ENCODE measurements at regions not wholly inside any gene's neighbourhood (a gene's known extent, or its start where the extent isn't known, plus 50 kb on each side); places are given as distances from the start of the nearest gene placed in this dataset.

DNA sequence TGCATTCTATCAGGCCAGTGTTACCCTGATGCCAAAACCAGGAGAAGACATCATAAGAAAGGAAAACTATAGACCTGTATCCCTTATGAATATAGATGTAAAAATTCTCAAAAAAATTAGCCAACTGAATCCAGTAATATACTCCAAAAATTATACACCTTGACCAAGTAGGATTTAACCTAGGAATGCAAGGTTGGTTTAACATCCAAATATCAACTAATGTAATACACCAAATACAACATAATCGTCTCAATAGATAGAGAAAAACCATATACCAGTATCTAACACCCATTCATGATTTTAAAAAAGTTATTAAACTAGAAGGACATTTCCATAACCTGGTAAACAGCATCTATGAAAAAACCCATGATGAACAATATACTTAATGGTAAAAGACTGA, 56.5 kb upstream of the SELENOK start:
- no peak overlapping the region for H3K14ac ChIP-seq (ENCODE audit: insufficient read length)
- no peak overlapping the region for H2AFZ ChIP-seq (ENCODE audit: low read length)
- no peak overlapping the region for H3K4me3 ChIP-seq (ENCODE audit: extremely low read depth in 1 of 4, insufficient read depth in 2 of 4, low read depth in 3 of 4, low read length in 4 of 4)
- no peak overlapping the region for H3K18ac ChIP-seq (ENCODE audit: extremely low read depth, low read length)
- TF ChIP-seq RAD21 (IDR thresholded peaks at IDR 0.05 in 1 of 2, conservative IDR thresholded peaks at IDR 0.05 in 1 of 2; ENCODE audit: low read depth in 2 of 2, low read length in 2 of 2) (no peak), POLR2AphosphoS5 (IDR thresholded peaks at IDR 0.05; ENCODE audit: low read depth, low read length) (no peak), TCF12 (IDR thresholded peaks at IDR 0.05; ENCODE audit: low read depth, low read length) (no peak)
- H3K9me3 ChIP-seq (ENCODE audit: insufficient read depth in 2 of 2, low read depth in 1 of 2, low read length in 1 of 2), result peaks cover 6% of the 10 kb centered on the region in 2 experiments; a peak in 2 of 4 replicates
- H3K36me3 ChIP-seq (ENCODE audit: control insufficient read depth in 2 of 4, insufficient read depth in 4 of 4, low read length in 3 of 4), result no peaks in the 10 kb centered on the region
- H3K56ac ChIP-seq (replicated peaks; ENCODE audit: insufficient read length, low read depth, low read length), result no peak overlapping the region
- no peak overlapping the region for H4K8ac ChIP-seq (ENCODE audit: extremely low read depth, insufficient read depth, low read length)
- H3K9ac ChIP-seq (replicated peaks in 1 of 4; ENCODE audit: extremely low read depth in 1 of 4, low read depth in 3 of 4, low read length in 3 of 4), result no peak overlapping the region
- H4K91ac ChIP-seq (replicated peaks; ENCODE audit: insufficient read length, low read length), result no peak overlapping the region
- no peak overlapping the region for H2BK120ac ChIP-seq (replicated peaks; ENCODE audit: low read depth, low read length)
- FAIRE-seq (no peak), DNase-seq (ENCODE audit: low read depth in 1 of 2, low spot score in 2 of 2) (no peak)
- no peaks in the 10 kb centered on the region for H3K23me2 ChIP-seq (ENCODE audit: low read depth, low read length)
- H2BK5ac ChIP-seq (ENCODE audit: low read depth, low read length), result no peak overlapping the region
- H3K4me1 ChIP-seq (replicated peaks in 1 of 4; ENCODE audit: control insufficient read depth in 3 of 4, insufficient read depth in 4 of 4, low read length in 3 of 4), result no peaks in the 10 kb centered on the region
- ChIA-PET POLR2A (ENCODE audit: partially characterized antibody) (no interaction called here), CTCF (ENCODE audit: partially characterized antibody) (interaction anchor here (0.8 kb wide), 1 partner anchor 9 kb away, joined by 3 read pairs; no protein-coding TSS in a partner anchor)
- no peaks in the 10 kb centered on the region for H4K20me1 ChIP-seq (replicated peaks in 1 of 2; ENCODE audit: control insufficient read depth in 1 of 2, insufficient read depth in 2 of 2, low read length in 2 of 2)
- no peak overlapping the region for H3K23ac ChIP-seq (ENCODE audit: insufficient read length)
- H2BK20ac ChIP-seq (ENCODE audit: low read length), result no peak overlapping the region
- H3K27me3 ChIP-seq (replicated peaks in 1 of 4; ENCODE audit: control insufficient read depth in 3 of 4, extremely low read depth in 1 of 4, insufficient read depth in 3 of 4, low read length in 3 of 4), result no peaks in the 10 kb centered on the region
- H4K5ac ChIP-seq (ENCODE audit: insufficient read length, low read depth, low read length), result no peak overlapping the region
- no peak overlapping the region for H2AK5ac ChIP-seq (ENCODE audit: low read depth, low read length)
- 84% methylated on average over 1 of the region's 1 CpG; no CpG with 5 or more reads in 1 of the 2 experiments for WGBS, 2 experiments (ENCODE audit: extremely low coverage in 1 of 2, insufficient coverage in 1 of 2, insufficient read length in 1 of 2, insufficient replicate concordance in 2 of 2, low coverage in 1 of 2, low lambda C conversion rate in 2 of 2, missing lambda C conversion rate in 1 of 2)
- H3K27ac ChIP-seq (ENCODE audit: low read depth, low read length), result no peak overlapping the region
- H2BK12ac ChIP-seq (ENCODE audit: low read depth, low read length), result no peak overlapping the region
- H3K4ac ChIP-seq (replicated peaks; ENCODE audit: insufficient read length, low read depth, low read length), result no peak overlapping the region
- H3K4me2 ChIP-seq (ENCODE audit: insufficient read depth in 1 of 2, low read depth in 2 of 2, low read length in 2 of 2), result no peak overlapping the region
- H3K79me2 ChIP-seq (ENCODE audit: control insufficient read depth in 1 of 2, insufficient read depth in 2 of 2, low read length in 2 of 2), result no peaks in the 10 kb centered on the region
- H3K79me1 ChIP-seq (ENCODE audit: low read depth, low read length), result no peaks in the 10 kb centered on the region
- H2BK15ac ChIP-seq (ENCODE audit: low read length), result no peak overlapping the region

All from H1 (cell line).